ENCODE measurements at regions not wholly inside any gene's neighbourhood (a gene's known extent, or its start where the extent isn't known, plus 50 kb on each side); places are given as distances from the start of the nearest gene placed in this dataset.
"Not testable (repeated sequence)": the region's sequence is repeated elsewhere in the genome, so short reads cannot be mapped to it uniquely, and the experiment has no call there.

GRCh38 chr11:110874437-110875030, 162.3 kb upstream of the ARHGAP20 start:
- DNase-seq (ENCODE audit: low read depth in 2 of 2) = no peak

- no peak for DNase-seq (ENCODE audit: low read depth in 2 of 2)
Measured at GRCh38 chr11:110873975-110874374, 161.7 kb upstream of the ARHGAP20 start.

- no peak for DNase-seq (ENCODE audit: low read depth in 2 of 2)
Measured at GRCh38 chr11:110870816-110871522, 158.7 kb upstream of the ARHGAP20 start.

GRCh38 chr11:110867951-110868350, 155.7 kb upstream of the ARHGAP20 start:
- no peak for DNase-seq (ENCODE audit: low read depth in 2 of 2)

GRCh38 chr11:110866081-110866480, 153.8 kb upstream of the ARHGAP20 start:
- DNase-seq (ENCODE audit: low read depth in 2 of 2) = no peak

GRCh38 chr11:110862407-110862806, 150.2 kb upstream of the ARHGAP20 start:
- DNase-seq (ENCODE audit: low read depth in 2 of 2) = no peak

GRCh38 chr11:110860461-110860860, 148.2 kb upstream of the ARHGAP20 start:
- no peak for DNase-seq (ENCODE audit: low read depth in 2 of 2)

GRCh38 chr11:110859998-110860397, 147.8 kb upstream of the ARHGAP20 start:
- no peak for DNase-seq (ENCODE audit: low read depth in 2 of 2)

GRCh38 chr11:110859240-110859840, 147.1 kb upstream of the ARHGAP20 start:
- DNase-seq (ENCODE audit: low read depth in 2 of 2) = no peak

- no peak for DNase-seq (ENCODE audit: low read depth in 2 of 2)
Measured at GRCh38 chr11:110858547-110858921, 146.3 kb upstream of the ARHGAP20 start.

- DNase-seq (ENCODE audit: low read depth in 2 of 2) = no peak
Measured at GRCh38 chr11:110857892-110858546, 145.8 kb upstream of the ARHGAP20 start.

GRCh38 chr11:110856996-110857812, 145.0 kb upstream of the ARHGAP20 start:
- no peak for DNase-seq (ENCODE audit: low read depth in 2 of 2)

- DNase-seq (ENCODE audit: low read depth in 2 of 2) = no peak
Measured at GRCh38 chr11:110856340-110856739, 144.1 kb upstream of the ARHGAP20 start.

- no peak for DNase-seq (ENCODE audit: low read depth in 2 of 2)
Measured at GRCh38 chr11:110855191-110855590, 143.0 kb upstream of the ARHGAP20 start.

- no peak for DNase-seq (ENCODE audit: low read depth in 2 of 2)
Measured at GRCh38 chr11:110852921-110853490, 140.8 kb upstream of the ARHGAP20 start.

- DNase-seq (ENCODE audit: low read depth in 2 of 2) = no peak
Measured at GRCh38 chr11:110850846-110851245, 138.6 kb upstream of the ARHGAP20 start.

GRCh38 chr11:110843053-110843452, 130.8 kb upstream of the ARHGAP20 start:
- DNase-seq (ENCODE audit: low read depth in 2 of 2) = not testable (repeated sequence)

- no peak for DNase-seq (ENCODE audit: low read depth in 2 of 2)
Measured at GRCh38 chr11:110838808-110839207, 126.6 kb upstream of the ARHGAP20 start.

GRCh38 chr11:110837603-110838002, 125.4 kb upstream of the ARHGAP20 start:
- DNase-seq (ENCODE audit: low read depth in 2 of 2) = no peak

GRCh38 chr11:110835106-110835505, 122.9 kb upstream of the ARHGAP20 start:
- DNase-seq (ENCODE audit: low read depth in 2 of 2) = no peak

- DNase-seq (ENCODE audit: low read depth in 2 of 2) = no peak
Measured at GRCh38 chr11:110833033-110833484, 120.8 kb upstream of the ARHGAP20 start.
